Activated naive CD4-positive, alpha-beta T cell treated with Interleukin-2 at 50 U/mL for 16 hours (primary cell): ENCODE measurements at regions not wholly inside any gene's neighbourhood (a gene's known extent, or its start where the extent isn't known, plus 50 kb on each side); places are given as distances from the start of the nearest gene placed in this dataset.

Experiments used
- DNase-seq: peaks from one replicate; pipeline ENCODE4 v3.0.0-alpha.2; 2020

DNA sequence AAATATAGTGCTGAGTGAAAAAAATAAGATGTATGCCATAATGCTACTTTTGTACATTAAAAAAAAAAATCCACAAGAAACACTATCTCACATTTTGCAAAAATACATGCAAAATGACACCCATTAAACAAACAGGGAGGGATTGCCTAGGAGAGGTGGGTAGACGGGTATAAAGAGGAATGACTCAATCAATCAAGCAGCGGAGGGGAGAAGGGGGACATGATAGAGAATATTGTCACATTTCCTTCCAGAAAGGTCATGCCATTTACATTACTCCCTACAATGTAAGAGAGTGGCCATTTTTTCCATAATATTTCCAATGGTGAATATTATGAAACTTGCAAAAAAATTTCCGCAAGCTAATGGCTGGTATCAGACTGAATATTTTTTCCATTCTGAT lies 542.3 kb upstream of the TNP1 start:
- no peak for DNase-seq

DNA sequence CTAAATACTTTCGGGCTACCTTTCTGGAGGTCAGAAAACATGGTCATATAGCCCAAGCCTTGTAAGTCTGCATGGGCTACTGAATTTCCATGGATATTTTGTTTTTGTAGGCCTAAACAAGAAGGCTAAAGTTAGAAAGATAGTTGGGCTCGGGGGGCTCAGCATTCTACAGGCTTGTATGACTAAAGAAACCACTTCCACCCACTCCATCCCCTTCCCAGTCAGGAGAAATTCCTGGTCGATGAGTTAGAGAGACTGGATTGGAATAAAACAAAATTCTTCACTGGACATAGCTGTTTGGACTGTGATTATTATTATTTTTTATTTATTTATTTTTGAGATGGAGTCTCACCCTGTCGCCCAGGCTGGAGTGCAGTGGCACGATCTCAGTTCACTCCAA lies 539.4 kb upstream of the TNP1 start:
- DNase-seq, result no peak

DNA sequence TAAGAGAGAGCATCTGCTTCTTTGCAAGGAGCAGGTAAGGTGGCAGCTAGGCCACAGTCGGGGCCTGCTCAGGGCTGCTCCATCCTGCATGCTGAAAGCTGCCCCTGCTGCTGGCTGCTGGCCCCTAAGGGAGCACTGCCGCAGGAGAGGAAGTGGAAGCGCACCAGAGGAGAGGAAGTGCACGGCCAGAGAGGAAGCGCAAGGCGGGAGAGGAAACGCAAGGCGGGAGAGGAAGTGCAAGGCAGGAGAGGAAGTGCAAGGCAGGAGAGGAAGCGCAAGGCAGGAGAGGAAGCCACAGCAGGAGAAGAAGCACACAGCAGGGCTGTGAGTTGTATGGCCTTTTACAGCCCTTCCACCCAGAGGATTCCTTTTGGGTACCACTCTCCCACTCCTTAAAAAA lies 539.0 kb upstream of the TNP1 start:
- no peak for DNase-seq

DNA sequence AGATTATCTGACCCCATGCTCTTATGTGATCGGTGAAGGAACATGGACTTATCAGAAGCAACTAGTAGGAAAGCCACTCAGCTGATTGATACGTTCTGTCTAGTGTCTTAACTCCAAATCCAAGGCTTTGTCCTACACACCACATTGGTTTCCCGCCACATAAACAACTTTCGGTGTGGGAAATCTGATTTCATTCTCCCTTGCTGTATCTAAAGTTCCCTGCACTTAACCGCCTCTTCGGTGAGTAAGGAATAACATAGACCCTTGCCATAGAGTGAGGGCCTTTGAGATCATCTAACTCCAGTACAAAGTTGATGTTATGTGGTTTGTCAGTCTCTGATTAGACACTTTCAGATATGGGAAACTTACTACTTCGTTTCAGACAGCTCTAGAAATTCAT lies 538.2 kb upstream of the TNP1 start:
- DNase-seq, result no peak

DNA sequence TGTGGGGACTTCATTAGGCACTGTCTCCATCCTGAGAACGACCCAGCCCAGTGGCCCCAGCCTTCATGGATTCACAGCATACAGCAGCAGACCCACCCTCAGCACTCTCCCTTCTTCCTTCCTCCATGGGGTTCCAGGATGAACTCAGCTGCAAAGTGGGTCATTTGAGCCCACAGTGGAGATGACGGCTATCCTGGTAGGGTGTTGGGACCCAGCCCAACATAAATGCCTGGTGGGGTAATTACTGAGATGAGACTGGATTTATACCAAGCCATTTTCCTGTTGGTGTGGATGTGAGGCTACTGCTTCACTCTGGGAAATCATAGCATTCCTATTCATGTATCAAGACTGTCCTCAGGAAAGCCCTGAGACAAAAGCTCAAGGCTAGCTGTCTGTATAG lies 536.7 kb upstream of the TNP1 start:
- DNase-seq, result no peak

DNA sequence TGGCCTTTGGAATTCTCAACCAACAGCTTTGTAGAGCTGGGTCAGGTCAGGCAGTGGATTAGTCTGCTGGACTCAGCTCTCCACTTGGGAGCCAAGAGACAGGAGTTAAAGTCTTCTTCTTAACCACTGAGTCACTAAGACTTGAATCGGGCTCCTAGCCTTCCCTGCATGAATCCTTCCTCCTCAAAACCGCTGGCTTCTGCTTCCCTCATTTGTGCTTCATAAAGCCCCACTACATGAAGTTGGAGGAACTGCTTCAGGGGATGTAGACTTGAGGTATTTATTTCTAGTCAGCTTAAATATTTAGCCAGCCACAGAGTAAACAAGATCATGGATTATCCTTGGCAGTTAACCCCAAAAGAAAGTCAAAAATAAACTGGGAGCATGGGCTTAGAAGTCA lies 536.3 kb upstream of the TNP1 start:
- no peak for DNase-seq

DNA sequence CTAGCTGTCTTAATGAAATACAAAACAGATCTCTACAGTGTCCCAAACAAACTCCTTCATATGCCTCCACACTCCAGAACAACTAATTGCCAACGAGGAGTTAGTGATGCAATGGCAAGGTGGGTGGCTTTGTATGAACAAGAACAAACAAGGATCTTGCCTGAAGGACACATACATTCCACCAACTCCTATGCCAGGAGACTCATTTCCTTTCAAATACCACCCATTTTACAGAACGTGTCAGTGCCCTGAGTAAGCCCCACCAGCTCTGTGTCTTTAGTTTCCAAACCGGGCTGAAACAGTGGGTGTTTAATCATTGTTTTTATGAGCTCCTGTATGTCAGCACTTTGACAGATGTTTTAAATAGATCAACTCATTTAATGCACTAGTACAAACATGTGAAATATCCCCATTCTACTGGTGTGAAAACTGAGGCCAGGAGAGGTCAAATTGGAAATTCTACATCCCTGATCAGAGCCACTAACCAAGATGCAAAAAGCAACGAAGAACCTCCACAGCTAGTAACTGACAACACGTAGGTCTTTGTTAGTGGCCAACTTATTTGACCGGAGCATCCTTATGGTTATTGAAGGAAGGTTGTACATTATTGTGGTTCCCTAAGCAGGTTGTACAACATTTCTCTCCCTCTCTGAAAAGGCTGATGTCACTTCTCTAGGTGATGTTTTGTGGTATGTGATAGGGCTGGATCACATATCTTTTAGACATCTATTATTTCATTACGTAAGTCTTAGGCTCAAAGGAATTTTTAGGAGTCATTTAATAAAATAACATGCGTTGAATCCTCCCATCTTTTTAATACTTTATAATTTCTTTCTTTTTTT lies 534.9 kb upstream of the TNP1 start:
- no peak for DNase-seq

DNA sequence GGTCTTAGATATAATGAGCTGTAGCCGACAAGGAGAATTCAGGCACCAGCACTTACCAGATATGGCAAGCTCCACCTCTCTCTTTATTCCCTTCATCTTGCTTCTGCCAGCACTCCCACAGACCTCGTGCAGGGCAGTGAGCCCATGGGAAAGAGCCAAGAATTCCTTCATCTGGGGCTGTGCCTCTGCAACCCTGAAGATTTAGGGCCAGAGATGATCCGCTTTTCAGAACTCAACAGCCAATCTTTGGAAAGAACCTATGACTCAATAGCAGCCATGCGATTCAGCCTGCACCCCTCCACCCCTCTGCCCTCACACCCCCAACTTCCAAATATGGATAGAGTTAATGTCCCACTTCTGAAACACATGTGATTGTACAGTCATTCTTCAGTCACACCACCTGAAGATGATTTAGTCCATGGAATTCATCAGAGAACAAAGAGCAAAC lies 533.7 kb upstream of the TNP1 start:
- no peak for DNase-seq

DNA sequence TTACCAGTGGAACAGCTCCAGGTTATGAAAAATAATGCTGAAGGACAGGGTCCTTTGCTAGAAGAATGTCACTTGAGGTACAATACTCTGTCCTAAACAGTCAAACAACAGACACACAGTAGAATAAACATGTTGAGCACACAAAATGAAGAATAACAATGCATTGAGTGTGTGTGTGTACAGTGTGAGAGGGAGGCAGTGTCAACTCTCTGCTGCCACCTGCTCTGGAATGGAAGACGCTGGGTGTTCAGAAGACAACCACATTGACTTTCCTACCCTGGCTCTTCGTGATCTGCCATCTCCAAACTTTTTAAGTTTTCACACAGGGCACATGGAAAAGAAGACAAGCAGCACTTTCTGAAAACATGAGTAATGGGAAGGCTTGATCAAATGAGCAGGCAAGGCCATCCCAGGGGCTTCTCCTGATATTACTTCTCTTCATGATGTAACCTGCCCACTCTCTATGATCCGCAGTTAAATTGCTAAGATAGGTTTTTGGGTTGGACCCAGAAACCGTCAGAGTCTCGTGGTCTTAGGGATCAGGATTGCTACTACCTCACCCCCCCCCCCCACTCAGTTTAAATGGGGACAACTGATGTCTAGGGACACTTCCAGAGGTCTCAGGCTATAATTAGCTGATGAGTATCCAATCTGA lies 533.2 kb upstream of the TNP1 start:
- no peak for DNase-seq

DNA sequence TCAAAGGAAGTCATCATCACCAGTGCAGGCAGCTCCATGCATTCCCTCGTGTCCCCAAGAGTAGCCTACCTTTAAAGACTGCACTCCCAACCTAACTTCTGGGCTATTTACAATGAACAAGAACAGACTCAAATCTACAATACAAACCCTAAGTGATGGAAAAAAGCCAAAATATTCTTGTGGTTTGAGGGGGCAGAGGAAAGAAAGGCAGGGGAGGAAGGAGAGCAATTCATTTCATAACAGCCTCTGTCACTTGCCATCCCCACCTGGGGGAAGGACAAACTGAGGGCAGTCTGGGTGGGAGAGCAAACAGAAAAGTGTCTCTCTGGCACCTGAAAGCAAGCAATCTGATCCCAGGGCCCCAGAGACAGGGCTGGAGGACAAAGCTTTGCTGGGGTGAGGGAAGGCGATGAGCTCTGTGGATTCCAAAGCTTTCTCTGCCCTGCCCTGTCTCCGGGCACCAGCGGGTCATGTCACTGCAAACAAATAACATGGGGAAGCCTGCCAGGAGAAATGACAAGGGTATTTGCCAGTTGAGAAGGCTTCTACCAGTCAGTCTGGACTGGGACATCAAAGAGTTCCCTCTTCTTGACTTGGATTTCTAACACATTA lies 528.0 kb upstream of the TNP1 start:
- no peak for DNase-seq

DNA sequence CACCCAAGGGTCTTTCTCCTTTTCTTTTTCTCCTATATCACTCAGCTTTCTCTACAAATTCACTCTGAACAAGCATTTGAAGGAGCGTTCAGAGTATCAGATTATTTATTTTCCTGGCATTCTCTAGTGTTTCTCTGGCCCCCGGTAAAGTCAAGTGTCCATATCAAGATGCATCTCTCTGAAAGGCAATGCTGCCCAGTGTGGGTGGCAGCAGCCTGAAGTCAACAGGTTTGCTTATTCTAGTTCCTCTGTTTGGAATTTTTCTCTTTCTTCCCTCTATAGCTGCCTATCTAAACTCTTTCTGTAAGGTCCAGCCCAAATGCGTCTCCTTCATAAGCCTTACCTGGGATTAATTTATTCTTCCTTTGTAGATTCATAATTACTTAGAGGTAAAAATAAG lies 526.2 kb upstream of the TNP1 start:
- no peak for DNase-seq

DNA sequence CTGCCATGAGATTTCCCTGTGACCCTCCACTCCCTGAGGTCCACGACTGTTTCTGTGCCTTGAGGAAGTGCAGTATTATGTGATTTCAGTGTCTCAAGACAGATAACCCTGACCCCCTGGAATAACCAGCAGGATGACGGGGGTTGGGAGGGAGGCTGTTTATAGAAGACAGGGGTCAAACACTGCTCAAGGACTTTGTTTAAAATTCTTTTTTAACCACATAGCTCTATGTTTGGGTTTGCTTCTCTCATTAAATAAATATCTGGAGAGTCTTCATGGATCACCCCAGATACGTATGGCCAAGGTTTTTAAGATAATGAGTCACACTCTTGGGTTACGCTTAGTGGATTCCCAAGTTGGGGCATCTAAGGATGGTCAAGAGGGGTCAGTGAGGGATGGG lies 523.8 kb upstream of the TNP1 start:
- no peak for DNase-seq

DNA sequence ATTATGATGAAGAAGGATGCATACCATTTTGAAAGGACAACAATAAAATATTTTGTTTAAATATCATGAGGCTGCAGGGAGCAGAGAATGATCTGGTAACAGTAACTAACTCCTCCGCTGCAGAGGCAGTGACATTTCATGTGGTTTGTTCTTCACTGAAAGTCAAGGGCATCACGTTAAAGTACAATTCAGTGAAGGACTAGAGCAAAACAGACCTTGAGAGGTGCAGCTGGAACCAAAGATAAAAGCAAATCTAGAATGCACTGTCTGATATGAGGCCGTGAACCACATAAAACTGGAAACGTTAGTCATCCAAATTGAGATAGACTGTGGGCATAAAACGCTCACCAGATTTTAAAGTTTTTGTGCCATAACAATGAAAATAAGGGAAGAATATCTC lies 522.9 kb upstream of the TNP1 start:
- DNase-seq, result no peak

DNA sequence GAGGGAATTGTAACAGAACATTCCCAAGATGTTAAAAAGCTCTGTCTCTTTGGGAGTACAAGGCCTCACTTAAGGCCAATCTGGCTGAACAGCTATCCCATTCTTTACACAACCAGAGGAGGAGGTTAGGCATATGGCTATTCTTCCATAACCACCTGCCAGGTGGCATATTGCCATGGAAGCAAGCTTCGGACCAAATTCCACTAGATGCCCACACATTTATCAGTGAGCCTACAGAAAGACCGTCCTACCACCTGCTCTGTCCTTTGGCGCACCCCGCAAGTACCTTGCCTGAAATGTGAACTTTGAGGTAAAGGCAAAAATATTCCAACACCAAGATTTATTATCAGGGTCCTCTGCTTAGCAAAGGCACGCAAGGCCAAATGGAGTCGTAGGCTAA lies 519.9 kb upstream of the TNP1 start:
- no peak for DNase-seq

DNA sequence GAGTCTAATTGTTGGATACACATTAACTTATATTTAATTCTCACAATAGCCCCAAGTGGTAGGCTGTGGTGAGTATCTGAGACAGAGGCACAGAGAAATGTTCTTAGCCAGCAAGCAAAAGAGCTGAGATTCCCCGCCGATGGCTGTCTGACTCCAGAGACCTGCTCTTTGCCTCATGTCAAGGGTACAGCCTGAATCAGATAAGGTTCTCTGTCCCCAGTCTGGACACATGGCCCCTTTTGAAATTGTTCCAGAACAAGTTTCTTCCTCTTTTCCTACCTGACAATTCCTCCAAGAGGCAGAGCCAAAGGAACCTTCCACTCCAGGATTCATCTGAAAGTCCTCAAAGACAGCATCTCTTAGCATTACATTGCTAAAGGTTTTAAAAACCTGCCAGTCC lies 512.9 kb upstream of the TNP1 start:
- DNase-seq, result no peak

DNA sequence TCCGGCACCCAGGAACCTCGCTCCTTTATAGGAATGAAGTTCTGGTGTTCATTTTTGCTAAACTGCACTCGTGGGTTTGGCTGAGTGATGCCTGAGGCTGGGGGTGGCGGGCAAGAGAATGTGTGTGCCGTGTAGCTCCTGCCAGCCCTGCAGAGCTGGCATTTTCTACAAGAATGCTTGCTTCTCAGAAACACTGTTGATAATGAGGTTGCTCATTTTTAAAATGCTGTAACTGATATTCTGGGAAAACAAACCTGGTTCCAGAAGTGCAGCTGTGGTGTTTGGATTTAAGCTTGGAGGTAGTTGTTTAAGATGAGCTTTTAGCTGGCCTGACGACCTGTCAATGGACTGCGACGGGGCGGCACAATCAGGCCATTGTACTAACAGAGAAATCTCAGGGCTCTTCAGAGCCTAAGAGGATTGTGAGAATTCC lies 511.9 kb upstream of the TNP1 start:
- no peak for DNase-seq

DNA sequence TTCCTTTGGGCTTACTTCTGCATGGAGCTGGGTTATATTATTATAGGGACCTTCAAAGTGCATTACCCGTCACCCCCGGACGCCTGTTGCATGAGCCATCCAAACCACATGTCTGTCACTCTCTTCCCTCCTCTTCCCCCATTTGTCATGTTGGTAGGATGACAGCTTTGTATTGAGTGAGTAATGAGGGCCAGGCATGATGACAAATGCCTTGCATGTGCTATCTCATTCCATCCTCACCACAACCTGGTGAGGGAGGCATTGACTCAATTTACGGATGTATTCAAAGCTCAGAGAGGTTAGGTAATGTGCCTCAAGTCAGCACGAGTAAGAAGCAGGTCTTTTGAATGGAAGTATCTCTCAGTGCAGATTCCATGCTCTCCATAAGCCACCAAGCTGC lies 510.5 kb upstream of the TNP1 start:
- no peak for DNase-seq

DNA sequence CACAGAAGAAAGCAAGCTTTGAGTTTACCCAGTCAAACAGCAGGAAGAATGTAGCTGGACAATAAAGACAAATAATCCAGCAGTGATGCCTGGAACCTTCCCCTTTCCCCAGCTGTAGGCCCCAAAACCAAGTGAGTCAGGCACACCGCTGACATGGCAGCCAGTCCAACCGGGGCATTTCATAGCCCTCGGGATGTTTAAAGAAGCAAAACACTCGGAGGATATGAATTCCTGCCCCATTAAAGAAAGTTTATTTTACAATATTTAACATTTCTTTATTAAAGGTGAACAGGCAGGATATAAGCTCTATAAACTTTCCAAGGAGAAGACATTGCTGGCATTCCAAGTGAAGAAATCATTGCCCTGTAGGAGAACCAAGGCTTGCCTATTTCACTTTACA lies 507.6 kb upstream of the TNP1 start:
- DNase-seq, result no peak

DNA sequence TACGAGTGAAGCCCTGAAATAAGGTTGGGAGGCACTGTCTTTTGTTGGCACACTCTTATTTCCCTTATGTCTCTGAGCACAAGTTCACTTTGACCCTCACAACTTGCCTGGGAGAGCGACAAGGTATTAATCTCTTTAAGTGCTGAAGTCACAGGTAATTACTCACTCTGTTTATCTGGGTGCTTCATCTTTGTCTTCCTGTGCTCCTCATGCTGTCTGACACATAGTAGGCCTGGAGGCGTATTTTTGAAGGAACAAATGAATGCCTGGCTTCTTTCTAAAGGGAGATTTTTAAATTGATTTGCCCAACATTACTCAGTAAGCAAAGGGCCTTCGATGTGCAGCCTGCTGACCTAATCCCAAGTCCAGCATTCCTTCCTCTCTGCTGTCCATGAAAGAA lies 507.1 kb upstream of the TNP1 start:
- DNase-seq, result no peak

DNA sequence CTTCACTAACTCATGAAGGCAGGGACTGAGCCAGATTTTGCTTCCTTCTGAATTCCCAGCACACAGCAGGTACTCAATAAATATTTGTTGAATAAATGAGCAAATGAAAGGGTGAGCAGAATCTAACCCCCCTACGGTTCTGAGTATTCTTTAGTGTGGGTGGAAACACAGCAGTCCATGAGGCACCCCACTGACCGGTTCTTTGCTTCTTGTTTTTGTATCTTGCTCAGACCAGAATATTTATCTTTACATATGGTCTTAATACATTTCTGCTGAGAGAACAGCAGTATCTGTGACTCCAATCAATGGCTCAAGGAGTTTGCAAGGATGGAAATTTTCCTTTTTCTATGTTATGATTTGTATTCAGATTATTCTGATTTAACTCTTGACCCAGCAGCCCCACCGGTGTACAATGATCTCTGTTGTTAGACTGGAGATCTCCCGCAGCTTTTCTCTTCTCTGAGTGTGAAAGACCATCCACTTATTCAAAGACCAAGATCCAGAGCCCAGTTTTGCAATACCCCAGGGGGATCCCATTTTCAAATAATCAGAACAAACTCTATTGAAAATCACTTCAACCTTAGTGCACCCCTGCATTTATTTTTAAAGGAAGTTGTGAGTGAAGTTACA lies 506.5 kb upstream of the TNP1 start:
- no peak for DNase-seq

DNA sequence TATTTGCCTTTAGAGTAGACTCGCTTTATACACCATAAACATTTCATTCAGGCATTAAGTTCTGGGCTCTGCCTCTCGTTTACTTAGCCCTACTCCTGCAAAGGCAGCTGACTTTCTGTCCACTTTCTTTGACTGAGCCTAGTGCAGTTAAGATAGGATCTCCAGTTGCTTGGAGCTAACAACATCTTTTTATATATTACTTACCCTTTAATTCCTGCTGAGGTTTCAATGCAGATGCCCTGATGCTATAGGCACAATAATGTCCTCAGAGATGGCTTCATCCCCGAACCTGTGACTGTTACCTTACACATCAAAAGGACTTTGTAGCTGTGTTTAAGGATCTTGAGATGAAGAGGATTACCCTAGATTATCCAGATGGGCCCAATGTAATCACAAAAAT lies 505.8 kb upstream of the TNP1 start:
- no peak for DNase-seq

DNA sequence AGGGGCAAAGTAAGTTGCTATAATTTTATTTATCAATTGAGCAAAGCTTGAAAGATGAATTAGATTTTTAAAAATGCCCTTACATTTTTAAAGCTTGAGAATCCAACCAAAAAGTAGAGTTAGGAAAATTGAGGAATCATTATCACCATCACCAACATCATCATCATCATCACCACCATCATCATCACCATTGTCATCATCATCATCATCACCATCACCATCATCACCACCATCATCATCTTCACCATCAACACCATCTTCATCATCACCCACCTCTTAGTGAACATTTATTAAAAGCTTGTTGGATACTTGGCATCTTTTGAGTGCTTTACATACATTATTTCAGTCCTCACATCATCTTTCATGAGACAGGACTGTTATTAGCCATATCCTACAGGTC lies 504.4 kb upstream of the TNP1 start:
- DNase-seq, result no peak

DNA sequence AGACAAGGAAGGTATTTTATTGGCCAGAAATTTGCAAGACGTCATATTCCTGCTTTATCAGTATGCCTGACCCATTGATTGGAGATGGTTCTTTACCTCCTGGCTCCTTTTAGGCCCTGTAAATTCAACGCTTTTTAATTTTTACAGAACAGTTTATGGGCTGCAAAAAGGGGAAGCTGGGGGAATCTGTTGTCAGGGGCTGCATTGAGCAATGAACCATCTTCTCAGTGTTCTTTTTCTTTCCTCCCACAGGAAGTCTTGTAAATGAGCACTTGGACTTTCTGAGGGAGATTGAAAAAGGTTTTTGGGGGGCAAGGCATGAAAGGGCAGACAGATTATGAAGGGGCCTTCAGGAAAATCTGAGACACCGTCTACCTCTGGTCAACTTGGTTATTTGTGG lies 503.6 kb upstream of the TNP1 start:
- no peak for DNase-seq

DNA sequence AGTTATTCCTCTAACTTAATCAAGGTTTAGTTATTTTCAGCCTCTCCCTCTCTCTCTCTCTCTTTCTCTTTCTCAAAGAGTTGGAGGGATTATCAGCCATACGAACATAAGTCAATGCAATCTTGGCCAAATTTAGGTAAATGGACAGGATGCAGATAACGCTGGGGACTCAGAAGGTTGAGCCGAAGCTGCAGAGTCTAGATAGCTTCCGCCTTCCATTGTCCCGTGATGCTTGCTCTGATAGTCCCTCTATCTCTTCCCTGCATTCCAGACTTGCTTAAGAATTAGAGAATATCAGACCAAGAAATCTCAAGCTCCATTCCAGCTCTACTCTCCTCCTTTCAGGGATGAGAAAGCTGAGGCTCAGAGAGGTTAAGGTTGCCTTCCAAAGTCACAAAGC lies 502.8 kb upstream of the TNP1 start:
- DNase-seq, result no peak
